Upper lobe of left lung (tissue), 4 donors: ENCODE measurements at regions not wholly inside any gene's neighbourhood (a gene's known extent, or its start where the extent isn't known, plus 50 kb on each side); places are given as distances from the start of the nearest gene placed in this dataset.

ENCODE experiments used
- POLR2AphosphoS5 ChIP-seq, 2 donors: sonication (generic); formaldehyde crosslinking; IDR thresholded peaks; one replicate each; pipeline ENCODE4 v1.5.1; 2017; ENCODE audit warnings: antibody characterized with exemption in 2 of 2
- TF ChIP-seq, protein P1 (sequence below), 6 experiments: fragments of 450-650 bp in 4 of 6; fragments of 200-600 bp in 2 of 6; sonication (generic) in 2 of 6; IDR thresholded peaks; one replicate each; pipeline ENCODE4 v1.5.1; 2016 to 2019; ENCODE audit warnings: antibody characterized with exemption in 6 of 6

DNA sequence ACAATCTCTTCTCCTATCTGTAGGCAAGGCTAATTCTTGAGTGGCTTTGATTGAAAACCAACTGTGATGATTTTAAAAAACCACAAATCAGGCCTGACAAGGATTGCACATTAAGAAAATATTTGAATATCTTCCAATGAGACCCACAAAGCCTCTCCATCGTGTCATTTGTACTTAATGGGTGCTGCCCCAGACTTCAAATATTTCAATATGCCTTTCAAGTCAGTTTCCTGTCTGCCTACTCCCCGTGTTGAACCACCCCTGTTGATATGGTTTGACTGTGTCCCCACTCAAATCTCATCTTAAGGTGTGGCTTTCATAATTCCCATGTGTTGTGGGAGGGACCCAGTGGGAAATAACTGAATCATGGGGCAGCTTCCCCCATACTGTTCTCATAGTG lies 159.7 kb upstream of the EGLN3 start:
- TF ChIP-seq, protein P1, sequence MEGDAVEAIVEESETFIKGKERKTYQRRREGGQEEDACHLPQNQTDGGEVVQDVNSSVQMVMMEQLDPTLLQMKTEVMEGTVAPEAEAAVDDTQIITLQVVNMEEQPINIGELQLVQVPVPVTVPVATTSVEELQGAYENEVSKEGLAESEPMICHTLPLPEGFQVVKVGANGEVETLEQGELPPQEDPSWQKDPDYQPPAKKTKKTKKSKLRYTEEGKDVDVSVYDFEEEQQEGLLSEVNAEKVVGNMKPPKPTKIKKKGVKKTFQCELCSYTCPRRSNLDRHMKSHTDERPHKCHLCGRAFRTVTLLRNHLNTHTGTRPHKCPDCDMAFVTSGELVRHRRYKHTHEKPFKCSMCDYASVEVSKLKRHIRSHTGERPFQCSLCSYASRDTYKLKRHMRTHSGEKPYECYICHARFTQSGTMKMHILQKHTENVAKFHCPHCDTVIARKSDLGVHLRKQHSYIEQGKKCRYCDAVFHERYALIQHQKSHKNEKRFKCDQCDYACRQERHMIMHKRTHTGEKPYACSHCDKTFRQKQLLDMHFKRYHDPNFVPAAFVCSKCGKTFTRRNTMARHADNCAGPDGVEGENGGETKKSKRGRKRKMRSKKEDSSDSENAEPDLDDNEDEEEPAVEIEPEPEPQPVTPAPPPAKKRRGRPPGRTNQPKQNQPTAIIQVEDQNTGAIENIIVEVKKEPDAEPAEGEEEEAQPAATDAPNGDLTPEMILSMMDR (IDR thresholded peaks at IDR 0.05) = no peak
- no peak for TF ChIP-seq POLR2AphosphoS5 (IDR thresholded peaks at IDR 0.05)
